ENCODE measurements at regions not wholly inside any gene's neighbourhood (a gene's known extent, or its start where the extent isn't known, plus 50 kb on each side); places are given as distances from the start of the nearest gene placed in this dataset.

- TF ChIP-seq POLR2A (IDR thresholded peaks at IDR 0.05) (no peak), CTCF (IDR thresholded peaks at IDR 0.05) (no peak)
These were observed 470.2 kb downstream of the TMEM232 start for GRCh38 chr5:110256298-110256697.
